ENCODE measurements at regions not wholly inside any gene's neighbourhood (a gene's known extent, or its start where the extent isn't known, plus 50 kb on each side); places are given as distances from the start of the nearest gene placed in this dataset.

GRCh38 chr7:81002421-81002820, 83.6 kb upstream of the SEMA3C start:
- TF ChIP-seq CTCF (IDR thresholded peaks at IDR 0.05) (no peak), POLR2A (IDR thresholded peaks at IDR 0.05; ENCODE audit: low read depth) (no peak), POLR2AphosphoS5 (IDR thresholded peaks at IDR 0.05) (no peak)

Measured in esophagus muscularis mucosa (tissue), 3 donors.